BJ (cell line): ENCODE measurements at regions not wholly inside any gene's neighbourhood (a gene's known extent, or its start where the extent isn't known, plus 50 kb on each side); places are given as distances from the start of the nearest gene placed in this dataset.

Experiments used
- CTCF ChIA-PET: fragments of 350-600 bp; formaldehyde crosslinking; extraction: SDS; loops from one replicate; lab custom pipeline; 2021; ENCODE audit warnings: antibody characterized with exemption, inconsistent platforms; lab: Yijun Ruan, JAX
- POLR2A ChIA-PET: fragments of 300-600 bp; sonication (Branson Sonifier 250); formaldehyde crosslinking; extraction: SDS; loops from one replicate; lab custom pipeline; 2021; ENCODE audit warnings: antibody characterized with exemption; lab: Charles Lee
- DNase-seq: peaks from one replicate; pipeline ENCODE4 v3.0.0-alpha.2; 2011; ENCODE audit warnings: low read depth
- H3K27me3 ChIP-seq: 2 replicates; pipeline ENCODE4 v1.6.0; 2011; ENCODE audit warnings: low read length; ENCODE audit not compliant: control insufficient read depth, insufficient read depth
- H3K36me3 ChIP-seq: 2 replicates; pipeline ENCODE4 v1.5.1; 2011; ENCODE audit warnings: low read length; ENCODE audit not compliant: control insufficient read depth, insufficient read depth
- H3K4me3 ChIP-seq: 2 replicates; pipeline ENCODE4 v1.5.1; 2011; ENCODE audit warnings: low read depth, mild to moderate bottlenecking, control low read depth, low read length
- TF ChIP-seq, protein P1 (sequence below): IDR thresholded peaks from 2 replicates; pipeline ENCODE4 v1.5.1; 2011; ENCODE audit warnings: low read depth, mild to moderate bottlenecking, control low read depth, inconsistent platforms, low read length, moderate library complexity; ENCODE audit not compliant: insufficient read depth

DNA sequence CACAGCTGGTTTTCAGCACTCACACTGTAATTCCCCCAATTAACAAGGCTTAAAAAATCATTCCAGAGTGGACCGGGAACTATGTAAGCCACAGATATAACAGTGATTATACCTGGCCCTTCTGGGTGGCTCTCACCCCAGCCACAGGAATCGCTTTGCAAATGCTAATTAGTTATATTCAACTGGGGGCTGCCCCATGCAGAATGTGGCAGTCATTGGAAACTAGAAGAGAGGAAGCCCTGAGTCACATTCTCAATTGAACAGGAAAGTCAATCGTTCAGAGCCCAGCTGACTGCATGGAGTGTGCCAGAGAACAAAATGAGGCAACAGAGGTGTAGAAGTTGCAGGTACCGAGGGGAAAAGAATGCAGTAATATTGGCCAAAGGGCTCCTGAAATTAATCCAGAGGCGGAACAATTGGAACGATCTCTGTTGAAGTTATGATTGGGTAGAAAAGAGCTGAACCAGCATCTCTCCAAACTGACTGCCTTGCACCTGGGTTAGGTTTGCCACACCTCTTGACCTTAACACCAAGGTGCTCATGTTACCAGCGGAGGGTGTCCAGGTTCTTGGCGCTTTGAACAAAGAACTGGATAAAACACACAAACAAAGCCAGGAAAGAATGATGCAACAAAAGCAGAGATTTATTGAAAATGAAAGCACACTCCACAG lies 909.7 kb upstream of the AUTS2 start:
- no peak for DNase-seq
- Histone ChIP-seq H3K36me3 (no peaks in the 10 kb centered on the region), H3K4me3 (no peak overlapping the region), H3K27me3 (no peaks in the 10 kb centered on the region)
- TF ChIP-seq, protein P1, sequence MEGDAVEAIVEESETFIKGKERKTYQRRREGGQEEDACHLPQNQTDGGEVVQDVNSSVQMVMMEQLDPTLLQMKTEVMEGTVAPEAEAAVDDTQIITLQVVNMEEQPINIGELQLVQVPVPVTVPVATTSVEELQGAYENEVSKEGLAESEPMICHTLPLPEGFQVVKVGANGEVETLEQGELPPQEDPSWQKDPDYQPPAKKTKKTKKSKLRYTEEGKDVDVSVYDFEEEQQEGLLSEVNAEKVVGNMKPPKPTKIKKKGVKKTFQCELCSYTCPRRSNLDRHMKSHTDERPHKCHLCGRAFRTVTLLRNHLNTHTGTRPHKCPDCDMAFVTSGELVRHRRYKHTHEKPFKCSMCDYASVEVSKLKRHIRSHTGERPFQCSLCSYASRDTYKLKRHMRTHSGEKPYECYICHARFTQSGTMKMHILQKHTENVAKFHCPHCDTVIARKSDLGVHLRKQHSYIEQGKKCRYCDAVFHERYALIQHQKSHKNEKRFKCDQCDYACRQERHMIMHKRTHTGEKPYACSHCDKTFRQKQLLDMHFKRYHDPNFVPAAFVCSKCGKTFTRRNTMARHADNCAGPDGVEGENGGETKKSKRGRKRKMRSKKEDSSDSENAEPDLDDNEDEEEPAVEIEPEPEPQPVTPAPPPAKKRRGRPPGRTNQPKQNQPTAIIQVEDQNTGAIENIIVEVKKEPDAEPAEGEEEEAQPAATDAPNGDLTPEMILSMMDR, result no peak
- ChIA-PET CTCF (no interaction called here), POLR2A (no interaction called here)

DNA sequence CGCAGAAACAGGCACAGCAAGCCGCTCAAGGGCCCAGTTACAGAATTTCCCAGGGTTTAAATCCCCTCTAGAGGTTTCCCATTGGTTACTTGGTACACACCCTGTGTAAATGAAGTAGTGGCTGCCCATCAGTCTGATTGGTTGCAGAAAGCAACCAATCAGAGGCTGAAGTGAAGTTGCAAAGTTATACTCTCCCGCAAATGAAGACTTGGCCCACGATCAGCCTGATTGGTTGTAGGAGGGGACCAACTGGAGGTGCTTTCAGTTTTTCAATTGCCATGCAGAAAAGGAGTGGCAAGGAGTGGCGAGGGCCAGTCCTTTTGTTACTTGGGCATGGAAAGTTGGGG lies 909.2 kb upstream of the AUTS2 start:
- Histone ChIP-seq H3K36me3 (no peaks in the 10 kb centered on the region), H3K4me3 (no peak overlapping the region), H3K27me3 (no peaks in the 10 kb centered on the region)
- TF ChIP-seq, protein P1, result no peak
- CTCF ChIA-PET, result no interaction called here
- DNase-seq, result no peak
- POLR2A ChIA-PET, result no interaction called here

DNA sequence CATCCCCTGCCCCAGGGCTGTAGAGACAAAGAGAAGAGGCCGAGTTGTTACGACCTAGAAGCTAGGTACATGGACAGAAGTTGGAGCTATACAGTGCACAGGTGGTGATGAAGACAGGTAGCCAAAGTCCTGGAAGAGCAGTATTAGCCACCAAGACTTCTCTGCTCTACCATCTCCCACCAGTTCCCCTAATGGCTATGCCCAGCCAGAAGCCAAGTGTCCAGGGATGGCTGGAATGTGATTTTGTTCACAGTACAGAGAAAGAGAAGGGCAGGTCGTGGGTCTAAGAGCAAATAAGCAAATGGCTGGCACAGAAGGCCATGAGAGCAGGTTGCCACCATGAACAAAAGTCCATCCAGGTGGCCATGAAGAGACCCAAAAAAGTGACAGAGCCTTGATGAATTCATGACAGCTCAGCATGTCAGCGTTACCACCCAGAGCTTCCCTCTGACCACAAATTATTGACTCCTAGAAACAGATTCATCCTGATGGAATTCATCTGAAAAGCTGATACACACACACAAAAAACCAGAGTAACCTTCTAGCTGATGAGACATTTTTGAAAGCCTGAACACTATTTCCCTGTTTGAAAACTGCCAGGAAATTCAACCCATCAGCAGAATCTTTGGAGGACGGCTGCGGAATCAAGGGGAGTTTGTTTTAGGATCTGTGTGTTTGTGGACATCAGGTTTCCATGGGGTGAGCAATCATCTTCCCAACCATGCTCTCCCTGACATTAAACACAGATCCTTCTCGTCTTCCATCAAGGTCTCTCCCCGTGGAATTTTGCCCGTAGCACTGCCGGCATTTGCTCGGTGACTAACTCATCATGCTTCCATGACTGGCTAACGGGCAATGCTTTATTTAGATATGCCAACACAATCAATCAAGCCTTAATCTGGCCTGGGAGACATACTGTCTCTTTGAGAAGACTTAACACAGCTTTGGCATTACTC lies 906.7 kb upstream of the AUTS2 start:
- H3K4me3 ChIP-seq, result no peak overlapping the region
- H3K27me3 ChIP-seq, result no peaks in the 10 kb centered on the region
- peak; percentile 14 for DNase-seq
- POLR2A ChIA-PET, result no interaction called here
- no peaks in the 10 kb centered on the region for H3K36me3 ChIP-seq
- TF ChIP-seq, protein P1, result no peak
- CTCF ChIA-PET, result interaction anchor here (0.6 kb wide), 1 partner anchor 12 kb away, joined by 3 read pairs; no protein-coding TSS in a partner anchor

DNA sequence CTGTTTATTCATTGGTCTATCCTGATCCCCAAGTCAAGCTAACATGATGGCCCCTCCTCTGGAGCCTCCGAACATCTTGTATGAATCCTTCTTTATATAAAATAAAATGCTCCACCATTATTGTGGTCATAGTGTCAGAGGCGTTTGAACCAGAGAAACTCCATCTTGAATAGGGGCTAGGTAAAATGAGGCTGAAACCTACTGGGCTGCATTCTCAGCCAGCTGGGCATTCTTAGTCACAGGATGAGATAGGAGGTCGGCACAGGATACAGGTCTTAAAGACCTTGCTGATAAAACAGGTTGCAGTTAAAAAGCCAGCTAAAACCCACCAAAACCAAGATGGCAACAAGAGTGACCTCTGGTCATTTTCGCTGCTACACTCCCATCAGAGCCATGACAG lies 905.8 kb upstream of the AUTS2 start:
- TF ChIP-seq, protein P1, result no peak
- POLR2A ChIA-PET, result no interaction called here
- Histone ChIP-seq H3K4me3 (no peak overlapping the region), H3K36me3 (no peaks in the 10 kb centered on the region), H3K27me3 (no peaks in the 10 kb centered on the region)
- DNase-seq, result no peak
- CTCF ChIA-PET, result interaction anchor here (0.6 kb wide), 1 partner anchor 953 kb away, joined by 3 read pairs; no protein-coding TSS in a partner anchor

DNA sequence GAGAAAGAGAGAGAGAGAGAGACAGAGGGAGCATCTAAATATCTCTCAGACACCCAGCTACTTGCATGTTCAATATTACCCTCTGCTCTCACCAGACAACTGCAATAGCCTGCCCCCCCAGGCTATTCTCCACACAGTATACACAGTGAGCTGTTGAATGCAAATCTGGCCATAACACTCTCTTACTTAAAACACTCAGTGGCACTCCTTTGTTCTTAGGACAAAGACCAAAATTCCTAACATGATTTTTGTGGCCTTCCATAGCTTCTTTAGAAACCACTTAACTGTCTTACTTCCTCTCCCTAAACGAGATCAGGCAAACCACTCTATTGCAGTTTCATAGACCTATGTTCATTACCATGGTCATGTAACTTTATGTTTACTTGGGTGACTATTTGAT lies 903.6 kb upstream of the AUTS2 start:
- ChIA-PET POLR2A (no interaction called here), CTCF (no interaction called here)
- no peaks in the 10 kb centered on the region for H3K27me3 ChIP-seq
- no peak overlapping the region for H3K4me3 ChIP-seq
- no peaks in the 10 kb centered on the region for H3K36me3 ChIP-seq
- TF ChIP-seq, protein P1, result no peak
- no peak for DNase-seq
